Activated T-cell treated with anti-CD3 and anti-CD28 coated beads for 1 hour (primary cell): ENCODE measurements at regions not wholly inside any gene's neighbourhood (a gene's known extent, or its start where the extent isn't known, plus 50 kb on each side); places are given as distances from the start of the nearest gene placed in this dataset.
"Not testable (repeated sequence)": the region's sequence is repeated elsewhere in the genome, so short reads cannot be mapped to it uniquely, and the experiment has no call there.

Experiments
- DNase-seq: peaks from one replicate; pipeline ENCODE4 v3.0.0-alpha.2; 2020; ENCODE audit warnings: low read depth

DNA sequence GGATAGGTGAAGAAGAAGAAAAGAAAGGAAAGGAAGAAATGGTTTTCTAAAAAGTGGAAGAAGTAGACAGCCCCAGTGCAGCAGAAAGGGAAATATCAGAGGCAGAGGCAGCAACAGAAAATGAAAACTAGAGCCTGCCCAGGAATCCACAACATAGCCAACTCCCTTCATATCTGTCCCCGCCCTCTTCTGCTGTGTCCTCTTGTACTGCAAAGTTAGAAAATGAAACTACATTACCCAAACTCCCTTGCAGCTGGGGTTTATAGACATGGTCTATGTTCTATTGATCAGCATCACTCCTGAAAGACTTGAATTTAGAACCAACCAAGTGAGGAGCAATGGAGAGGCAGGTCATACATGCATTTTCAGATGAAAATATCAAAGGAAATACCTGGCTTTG lies 200.5 kb upstream of the PHACTR1 start:
- DNase-seq: no peak

DNA sequence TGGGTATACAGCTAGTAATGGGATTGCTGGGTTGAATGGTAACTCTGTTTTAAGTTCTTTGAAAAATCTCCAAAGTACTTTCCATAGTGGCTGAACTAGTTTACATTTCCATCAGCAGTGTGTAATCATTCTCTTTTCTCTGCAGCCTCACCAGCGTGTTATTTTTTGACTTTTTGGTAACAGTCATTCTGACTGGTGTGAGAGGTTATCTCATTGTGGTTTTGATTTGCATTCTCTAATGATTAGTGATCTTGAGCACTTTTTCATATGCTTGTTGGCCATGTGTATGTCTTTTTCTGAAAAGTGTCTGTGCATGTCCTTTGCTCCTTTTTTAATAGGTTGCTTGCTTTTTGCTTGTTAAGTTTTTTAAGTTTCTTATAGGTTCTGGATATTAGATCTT lies 194.2 kb upstream of the PHACTR1 start:
- DNase-seq: no peak

DNA sequence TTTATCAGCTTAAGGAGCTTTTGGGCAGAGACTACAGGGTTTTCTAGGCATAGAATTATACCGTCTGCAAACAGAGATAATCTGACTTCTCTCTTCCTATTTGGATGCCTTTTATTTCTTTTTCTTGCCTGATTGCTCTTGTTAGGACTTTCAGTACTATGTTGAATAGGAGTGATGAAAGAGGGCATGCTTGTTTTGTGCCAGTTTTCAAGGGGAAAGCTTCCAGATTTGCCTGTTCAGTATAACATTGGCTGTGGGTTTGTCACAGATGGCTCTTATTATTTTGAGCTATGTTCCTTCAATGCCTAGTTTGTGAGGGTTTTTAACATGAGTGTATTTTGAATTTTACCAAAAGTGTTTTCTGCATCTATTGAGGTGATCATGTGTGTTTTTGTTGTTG lies 192.8 kb upstream of the PHACTR1 start:
- DNase-seq: no peak

DNA sequence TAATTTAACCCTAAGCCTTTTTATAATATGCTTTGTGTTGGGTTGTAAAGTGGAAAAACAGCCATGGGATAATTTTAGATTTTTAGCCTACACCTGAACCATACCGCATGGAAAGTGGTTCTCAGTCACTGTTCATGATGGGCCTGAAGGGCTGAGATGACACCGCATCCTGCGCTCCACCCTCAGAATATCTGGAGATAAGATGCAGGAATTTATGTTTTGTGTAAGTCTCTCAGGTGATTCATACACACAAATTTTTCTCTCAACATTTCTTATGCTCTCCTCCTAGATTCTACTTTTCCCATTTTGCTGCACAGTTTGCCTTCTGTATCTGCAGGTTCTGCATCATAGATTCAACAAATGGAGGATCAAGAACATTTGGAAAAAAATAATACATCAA lies 191.3 kb upstream of the PHACTR1 start:
- no peak for DNase-seq

DNA sequence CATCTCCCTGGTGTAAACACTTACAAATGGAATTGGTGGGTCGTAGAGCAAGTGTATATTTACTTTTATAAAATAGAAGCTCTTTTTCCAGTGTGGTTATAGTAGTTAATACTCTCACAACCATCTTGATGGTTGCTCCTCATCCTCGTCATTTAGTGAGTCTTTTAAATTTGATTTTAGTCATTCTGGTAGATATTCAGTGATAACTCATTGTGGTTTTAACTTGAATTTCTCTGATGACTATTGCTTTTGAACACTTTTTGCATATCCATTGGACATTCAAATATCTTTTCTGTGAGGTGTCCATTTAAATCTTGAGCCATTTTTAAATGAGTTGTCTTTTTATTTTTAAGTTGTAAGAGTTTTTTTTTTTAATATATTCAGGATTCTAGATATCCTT lies 189.2 kb upstream of the PHACTR1 start:
- DNase-seq: no peak

DNA sequence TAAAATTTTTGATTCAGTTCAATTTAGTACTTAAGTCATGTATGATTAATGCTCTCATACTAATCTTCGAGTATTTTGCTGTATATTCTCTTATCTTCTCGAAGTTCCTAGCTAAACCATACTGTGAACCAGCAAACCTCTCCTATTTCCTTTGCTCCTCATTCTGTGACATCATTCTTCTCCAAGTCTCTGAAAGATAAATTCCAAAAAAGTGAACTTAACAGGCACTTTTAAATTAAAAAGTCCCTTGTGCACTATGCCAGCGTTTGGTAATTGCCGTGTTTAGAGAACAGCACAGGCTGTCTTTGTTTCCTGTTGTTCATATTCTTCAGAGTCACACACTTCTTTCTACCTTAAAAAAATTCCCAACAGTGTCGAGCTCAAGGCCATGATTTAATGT lies 188.4 kb upstream of the PHACTR1 start:
- DNase-seq: no peak

DNA sequence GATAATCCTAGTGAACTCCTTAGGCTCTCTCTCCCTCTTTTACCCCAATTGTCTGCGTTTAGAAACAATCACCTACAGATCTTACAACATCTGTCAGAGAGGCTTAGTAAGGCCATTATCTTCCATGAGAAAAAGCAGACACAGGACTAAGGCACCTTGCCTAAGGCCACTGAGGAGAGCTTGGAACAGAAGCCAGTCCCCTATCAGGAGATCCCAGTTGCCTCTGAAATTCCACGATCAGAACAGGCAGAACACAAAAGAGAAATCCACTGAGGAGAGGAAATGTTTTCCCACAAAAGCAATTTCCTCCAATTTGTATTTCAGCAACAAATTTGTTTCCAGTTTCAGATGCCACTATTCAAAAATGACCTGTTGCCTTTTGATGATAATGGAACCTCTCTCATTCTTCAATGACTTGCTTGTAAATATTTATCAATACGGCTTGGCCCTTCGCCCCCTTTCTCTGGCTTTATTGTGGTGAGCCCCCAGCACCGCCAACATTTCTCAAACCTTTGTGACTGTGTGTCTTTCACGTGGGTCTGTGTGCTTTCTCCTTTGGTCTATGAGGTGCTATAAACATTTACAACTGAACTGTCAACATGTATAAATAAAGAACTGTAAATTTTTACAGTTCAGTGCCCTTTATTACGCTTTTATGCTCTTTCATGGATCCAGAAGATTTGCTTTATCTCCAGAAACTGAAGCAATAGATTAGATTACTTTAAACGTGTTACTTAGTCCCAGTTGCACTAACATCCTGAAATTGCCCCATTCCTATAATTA lies 187.8 kb upstream of the PHACTR1 start:
- DNase-seq: no peak

DNA sequence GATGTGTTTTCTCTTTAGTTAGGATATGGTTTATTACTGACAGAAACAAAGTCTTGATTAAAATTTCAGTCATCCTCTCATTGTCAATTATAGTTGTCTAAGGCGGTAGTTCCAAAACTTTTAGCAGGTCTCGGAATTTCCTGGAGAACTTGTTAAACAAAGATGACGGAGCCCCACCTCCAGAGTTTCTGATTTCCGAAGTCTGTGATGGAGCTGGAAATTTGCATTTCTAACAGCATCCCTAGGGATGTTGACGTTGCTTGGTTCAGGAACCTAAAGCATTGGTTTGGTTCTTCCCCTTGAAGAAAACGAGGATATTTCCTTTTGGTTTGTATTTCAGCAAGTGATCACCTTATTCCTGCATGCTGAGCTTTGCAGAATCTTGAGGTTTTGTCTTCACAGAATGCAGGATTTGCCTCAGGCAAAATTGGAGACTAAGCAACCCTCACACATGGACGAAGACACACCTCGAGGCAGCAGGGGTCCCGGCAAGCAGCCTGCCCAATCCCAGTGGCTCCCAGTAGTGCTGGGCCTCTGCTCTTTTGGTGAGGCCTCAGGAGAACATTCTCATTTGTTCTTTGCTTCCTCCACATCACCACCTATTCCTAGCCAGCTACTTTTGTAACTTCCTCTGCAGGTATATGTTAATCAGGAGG lies 187.1 kb upstream of the PHACTR1 start:
- DNase-seq: no peak

DNA sequence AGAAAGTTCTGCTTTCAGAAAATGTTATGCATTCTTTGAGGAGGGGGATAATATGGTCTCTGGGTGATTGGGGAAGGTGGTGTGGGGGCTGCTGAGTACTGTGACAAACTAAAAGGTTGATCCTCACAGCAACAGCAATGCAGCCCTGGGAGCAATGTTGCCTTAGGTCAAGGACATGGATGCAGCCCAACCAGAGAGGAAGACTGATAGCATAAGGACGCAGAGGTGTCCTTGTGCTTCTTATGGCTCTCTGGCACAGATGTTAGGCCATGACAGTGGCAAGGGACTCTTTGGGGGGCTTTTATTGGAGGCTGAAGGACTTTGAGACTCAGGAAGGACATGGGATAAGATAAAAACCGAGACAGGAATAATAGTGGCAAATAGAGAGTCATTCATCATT lies 186.2 kb upstream of the PHACTR1 start:
- no peak for DNase-seq

DNA sequence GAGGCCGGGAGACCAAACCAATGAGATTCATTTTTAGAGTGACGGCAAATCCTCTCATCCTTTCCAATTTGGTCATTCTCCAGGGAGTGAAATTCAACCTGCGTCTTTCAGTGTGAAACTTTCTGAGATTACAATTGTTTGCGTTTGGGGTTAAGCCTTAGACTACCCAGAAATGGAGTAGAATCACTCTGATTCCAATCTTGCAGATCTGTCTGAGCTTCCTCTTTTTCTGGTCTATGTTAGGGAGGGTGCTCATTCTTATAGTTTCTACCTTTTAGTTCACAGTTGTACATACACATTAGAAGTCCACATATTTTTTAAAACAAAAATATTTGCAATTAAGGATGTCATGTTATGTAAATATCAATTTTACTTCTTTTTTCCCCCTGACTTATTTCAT lies 183.0 kb upstream of the PHACTR1 start:
- no peak for DNase-seq

DNA sequence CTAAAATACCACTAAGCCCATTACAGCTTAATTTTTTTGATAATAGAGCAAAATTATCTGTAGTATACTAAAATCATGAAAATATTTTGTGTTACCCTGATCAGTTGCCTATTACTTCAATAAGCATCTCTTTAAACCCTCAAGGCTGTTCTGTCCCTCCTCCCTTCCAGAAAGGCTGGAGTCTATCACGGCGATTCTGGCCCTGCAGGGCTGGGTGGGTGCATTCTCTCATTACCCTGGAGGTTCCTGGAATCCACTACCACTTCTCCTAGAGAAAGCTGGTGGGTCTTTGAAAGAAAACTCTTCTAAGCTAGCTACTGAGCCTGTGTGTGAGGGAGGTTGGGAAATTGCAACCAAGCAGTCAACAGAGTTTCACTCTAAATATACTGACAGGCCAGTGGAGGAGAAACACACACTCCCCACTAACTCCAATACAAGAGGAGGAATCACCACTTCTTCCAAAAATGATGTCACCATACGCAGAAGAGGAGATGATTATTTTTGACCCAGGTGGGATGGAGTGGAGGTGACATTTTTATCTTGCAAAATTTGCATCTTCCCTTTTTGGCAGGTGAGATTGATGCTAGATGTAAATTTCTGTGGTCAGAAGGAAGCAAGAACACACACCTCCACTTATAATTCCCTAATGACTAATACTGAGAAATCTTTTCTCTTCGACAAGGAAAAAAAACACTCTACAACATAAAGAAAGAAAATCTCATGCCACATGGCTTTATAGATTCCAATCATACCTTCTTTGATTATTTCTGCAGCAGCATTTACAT lies 182.3 kb upstream of the PHACTR1 start:
- no peak for DNase-seq

DNA sequence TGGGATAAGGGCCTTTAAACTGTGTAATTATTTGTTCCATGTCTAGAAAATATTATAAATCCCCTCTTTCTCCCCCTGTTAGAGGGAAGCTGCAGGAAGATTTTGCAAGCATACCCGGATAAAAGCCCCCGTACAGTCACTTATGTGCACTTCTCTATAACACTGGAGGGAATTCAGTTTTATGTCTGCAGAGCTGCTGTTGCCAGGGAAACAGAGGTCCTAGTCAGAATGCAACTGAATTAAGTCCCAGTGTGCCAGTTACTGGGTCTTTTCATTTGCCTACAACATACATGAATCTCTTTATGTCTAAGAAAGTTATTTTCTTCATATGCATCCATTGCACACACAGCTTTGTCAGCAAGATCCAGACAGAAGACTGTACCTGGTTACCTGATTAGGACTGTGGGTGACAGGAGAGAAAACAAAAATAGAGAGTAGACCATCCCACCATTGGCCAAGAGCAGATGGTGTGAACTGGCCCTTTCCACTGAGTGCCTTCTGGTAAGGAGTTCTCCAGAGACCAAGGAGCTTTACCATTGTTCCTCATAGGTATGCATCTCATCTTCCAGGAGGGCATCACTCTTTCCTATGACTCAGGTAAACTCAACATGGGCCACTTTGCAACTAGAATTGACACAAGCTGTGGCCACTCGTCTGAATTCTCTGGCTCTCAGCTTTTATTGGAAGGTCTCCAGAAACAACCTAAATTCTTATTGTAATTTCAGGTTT lies 180.8 kb upstream of the PHACTR1 start:
- no peak for DNase-seq

DNA sequence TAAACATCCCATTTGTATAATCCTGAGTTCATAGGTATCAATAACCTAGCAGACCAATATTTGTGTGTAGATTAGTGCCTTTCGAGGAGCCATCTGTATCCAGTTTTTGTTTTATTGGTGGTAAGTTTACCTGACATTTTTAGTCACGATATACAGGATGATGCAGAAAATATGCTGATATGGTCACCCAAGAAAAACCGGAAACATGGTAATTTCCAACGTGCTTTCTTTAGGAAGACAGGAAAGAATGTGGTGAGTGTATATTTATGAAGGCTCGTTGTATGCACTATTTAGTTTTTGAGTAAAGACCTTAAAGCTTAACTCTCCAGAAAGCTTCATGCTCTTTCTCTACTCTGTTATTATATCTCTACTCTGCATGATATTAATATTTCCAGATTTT lies 180.2 kb upstream of the PHACTR1 start:
- DNase-seq: no peak

DNA sequence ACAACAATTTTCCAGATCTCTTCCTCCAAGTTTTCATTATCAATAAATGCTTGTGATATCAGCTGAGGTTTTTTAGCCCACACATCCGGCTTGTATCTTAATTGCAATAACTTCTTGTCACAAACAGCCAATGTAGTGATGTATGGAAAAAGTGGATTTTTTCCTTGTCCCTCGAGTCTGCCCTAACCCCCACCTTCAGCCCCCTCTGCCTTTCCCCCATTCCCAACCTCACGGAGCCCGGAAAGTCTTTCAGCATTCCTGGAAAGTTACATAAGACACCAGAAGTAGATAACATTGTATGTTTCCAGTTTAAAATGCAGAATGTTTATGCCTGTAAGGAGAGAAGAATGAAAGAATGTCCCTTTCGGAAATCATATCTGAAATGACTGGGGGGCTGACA lies 179.2 kb upstream of the PHACTR1 start:
- DNase-seq: no peak

DNA sequence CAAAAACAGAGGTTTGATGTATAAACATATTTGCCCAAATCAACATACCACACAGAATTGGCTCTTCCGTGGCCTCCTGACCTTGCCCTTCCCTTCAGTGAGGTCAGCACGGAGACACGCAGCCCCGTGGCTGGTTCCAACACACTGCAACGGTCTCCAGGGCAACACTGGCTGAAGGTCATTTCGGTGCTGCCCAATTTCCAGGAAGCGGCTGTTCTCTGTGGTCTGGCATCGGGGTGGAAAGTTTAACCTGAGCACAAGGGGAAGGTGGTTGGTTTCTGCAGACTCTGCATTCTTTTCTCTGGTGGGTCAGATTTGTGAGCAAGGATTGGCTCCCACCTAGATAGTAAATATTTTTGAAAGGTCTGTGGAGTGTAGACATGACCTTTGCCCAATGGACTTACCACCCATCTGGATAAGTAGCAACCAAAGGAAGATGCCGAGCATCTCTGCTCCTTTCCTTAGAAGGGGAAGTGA lies 177.6 kb upstream of the PHACTR1 start:
- no peak for DNase-seq

DNA sequence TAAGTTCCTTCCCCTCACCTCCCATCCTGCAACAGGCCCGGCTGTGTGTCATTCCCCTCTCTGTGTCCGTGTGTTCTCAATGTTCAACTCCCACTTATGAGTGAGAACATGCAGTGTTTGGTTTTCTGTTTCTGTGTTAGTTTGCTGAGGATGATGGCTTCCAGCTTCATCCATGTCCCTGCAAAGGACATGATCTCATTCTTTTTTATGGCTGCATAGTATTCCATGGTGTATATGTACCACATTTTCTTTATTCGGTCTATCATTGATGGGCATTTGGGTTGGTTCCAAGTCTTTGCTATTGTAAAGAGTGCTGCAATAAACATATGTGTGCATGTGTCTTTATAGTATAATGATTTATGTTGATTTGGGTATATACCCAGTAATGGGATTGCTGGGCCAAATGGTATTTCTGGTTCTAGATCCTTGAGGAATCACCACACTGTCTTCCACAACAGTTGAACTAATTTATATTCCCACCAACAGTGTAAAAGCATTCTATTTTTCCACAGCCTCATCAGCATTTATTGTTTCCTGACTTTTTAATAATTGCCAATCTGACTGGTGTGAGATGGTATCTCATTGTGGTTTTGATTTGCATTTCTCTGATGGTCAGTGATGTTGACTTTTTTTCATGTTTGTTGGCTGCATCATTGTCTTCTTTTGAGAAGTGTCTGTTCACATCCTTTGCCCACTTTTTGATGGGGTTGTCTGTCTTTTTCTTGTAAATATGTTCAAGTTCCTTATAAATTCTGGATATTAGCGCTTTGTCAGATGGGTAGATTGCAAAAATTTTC lies 174.1 kb upstream of the PHACTR1 start:
- DNase-seq: not testable (repeated sequence)

DNA sequence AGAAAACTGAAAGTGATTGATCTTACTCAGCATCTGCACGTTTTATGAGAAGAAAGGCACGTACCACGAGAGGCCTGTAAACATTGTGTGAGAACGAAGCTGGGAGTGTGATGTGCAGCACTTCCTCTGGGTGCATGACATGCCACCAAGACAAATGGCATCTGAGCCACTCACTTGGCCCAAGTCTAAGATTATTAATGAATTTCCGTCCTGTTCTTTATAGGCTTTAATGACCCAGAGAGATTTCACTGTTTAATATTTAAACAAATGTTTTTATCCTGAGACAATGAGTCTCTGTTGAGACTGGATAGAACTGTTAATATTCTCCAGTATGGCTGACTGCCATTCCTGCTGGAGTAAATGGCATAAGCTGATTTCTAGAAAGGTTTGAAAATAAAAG lies 172.6 kb upstream of the PHACTR1 start:
- no peak for DNase-seq

DNA sequence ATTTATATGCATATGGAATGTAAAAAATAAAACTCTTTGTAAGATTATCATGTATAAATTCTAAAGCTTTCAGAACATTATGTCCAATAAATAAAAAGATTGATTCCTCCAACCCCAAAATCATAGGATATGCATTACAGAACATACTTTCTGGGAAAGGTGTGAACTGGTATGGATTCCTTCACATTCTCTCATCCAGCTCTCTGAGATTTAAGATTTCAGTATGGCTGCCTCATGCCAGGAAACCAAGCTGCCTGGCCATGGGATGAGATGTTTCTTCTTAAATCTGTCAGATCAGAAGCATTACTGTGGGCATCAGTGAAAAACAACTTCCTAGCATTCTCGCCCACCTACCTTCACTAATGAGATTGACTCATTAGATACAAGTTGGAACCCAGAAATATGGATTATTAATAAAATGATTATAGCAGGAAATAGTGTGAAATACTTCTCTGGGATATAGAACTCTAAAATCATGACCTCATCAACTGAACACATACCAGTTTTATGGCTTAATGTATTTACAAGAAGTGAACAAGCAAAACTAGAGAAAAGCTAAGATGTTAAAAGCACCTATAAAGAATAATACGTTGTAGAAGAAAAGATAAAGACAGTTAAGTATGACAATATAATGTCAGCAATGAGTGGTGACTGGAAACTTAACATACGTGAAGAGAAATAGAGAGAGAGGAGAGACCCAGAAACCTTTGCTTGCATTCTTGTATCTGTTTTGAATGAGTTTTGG lies 171.6 kb upstream of the PHACTR1 start:
- DNase-seq: no peak

DNA sequence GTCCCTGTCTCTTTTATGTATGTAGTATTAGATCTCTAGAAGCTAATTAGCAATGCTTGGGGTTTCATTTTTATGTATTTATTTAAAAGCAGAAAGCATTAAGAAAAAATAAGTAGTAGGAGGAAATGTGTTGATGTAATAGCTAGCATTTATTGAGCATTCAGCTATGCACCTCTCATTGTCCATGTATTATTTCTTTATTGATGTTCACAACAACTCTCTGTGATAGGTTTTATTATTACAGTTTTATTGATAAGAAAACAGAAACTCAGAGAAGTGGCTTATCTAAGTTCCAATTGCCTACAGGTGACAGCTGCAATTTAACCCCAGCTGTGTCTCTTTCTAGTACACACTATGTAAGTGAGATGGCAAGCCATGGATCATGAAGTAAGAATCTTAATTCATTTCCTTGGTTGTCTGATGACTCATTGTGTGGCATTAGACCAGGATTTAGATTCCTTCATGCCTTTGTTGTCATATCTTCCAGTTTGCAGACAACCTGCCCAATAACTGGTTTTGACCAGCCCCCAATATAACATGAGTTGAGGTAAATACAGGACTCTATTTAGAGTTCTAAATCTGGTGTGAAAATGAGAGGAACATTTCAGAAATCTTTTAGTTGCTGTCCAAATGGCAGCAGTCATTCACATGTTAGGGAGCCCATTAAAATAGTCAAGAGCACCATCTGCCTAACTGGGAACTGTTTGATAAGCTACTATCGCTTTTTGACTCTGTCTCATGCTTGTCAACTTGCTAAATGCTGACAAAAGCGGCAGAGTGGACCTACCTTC lies 170.8 kb upstream of the PHACTR1 start:
- DNase-seq: no peak

DNA sequence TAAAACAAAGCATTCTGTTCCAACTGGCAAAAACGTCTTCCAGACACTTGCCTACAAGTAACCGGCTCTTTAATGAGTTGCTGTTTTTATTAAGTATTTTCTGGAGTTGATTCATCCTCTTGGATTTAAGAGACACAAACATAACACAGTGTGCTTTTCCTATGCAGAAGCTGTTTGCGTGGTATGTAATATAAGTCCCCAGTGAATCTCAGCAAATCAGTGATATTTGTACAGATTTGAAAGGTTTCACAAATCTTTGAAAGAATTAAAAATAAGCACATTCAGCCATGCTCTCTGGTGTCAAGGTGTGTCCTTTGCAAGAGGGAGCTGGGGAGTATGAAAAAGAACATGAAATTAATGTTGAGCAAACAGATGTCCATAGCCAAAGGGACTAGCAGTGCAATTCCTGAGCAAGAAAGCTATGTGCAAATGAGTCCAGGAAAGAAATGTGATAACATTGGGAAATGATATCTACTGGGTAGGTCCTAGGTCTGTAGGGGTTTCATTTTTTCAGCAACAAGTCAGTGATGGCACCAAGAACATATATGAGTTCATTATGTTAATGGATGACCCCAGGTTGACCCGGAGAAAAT lies 170.1 kb upstream of the PHACTR1 start:
- no peak for DNase-seq
